Hepatocyte (in vitro differentiated cells): ENCODE measurements at regions not wholly inside any gene's neighbourhood (a gene's known extent, or its start where the extent isn't known, plus 50 kb on each side); places are given as distances from the start of the nearest gene placed in this dataset.

Source experiments
- DNase-seq: peaks from one replicate; pipeline ENCODE4 v3.0.0-alpha.2; 2016; ENCODE audit warnings: low spot score
- H2AFZ ChIP-seq: fragments of 200-600 bp; sonication (generic); 2 replicates; pipeline ENCODE4 v1.6.0; 2016; ENCODE audit warnings: antibody characterized with exemption, mild to moderate bottlenecking
- H3K27ac ChIP-seq: fragments of 200-600 bp; sonication (generic); 2 replicates; pipeline ENCODE4 v1.5.1; 2016; ENCODE audit warnings: mild to moderate bottlenecking
- H3K27me3 ChIP-seq: fragments of 200-600 bp; sonication (generic); 2 replicates; pipeline ENCODE4 v1.6.1; 2016
- H3K36me3 ChIP-seq: fragments of 200-600 bp; sonication (generic); replicated peaks from 2 replicates; pipeline ENCODE4 v1.5.1; 2016; ENCODE audit warnings: low read depth; ENCODE audit not compliant: insufficient read depth
- H3K4me1 ChIP-seq: fragments of 200-600 bp; sonication (generic); 2 replicates; pipeline ENCODE4 v1.5.1; 2016; ENCODE audit warnings: mild to moderate bottlenecking, moderate library complexity; ENCODE audit not compliant: insufficient read depth
- H3K4me2 ChIP-seq: fragments of 200-600 bp; sonication (generic); 2 replicates; pipeline ENCODE4 v1.6.0; 2016
- H3K4me3 ChIP-seq: fragments of 200-600 bp; sonication (generic); 2 replicates; pipeline ENCODE4 v1.5.1; 2016; ENCODE audit warnings: mild to moderate bottlenecking
- H3K79me2 ChIP-seq: fragments of 200-600 bp; sonication (generic); 2 replicates; pipeline ENCODE4 v1.6.0; 2017; ENCODE audit warnings: mild to moderate bottlenecking
- H3K9me2 ChIP-seq: fragments of 200-600 bp; sonication (generic); replicated peaks from 2 replicates; pipeline ENCODE4 v1.6.0; 2017; ENCODE audit warnings: mild to moderate bottlenecking; ENCODE audit not compliant: insufficient read depth
- H3K9me3 ChIP-seq: fragments of 200-600 bp; sonication (generic); 2 replicates; pipeline ENCODE4 v1.5.1; 2016; ENCODE audit warnings: low read depth, mild to moderate bottlenecking
- H4K20me1 ChIP-seq: fragments of 200-600 bp; sonication (generic); 2 replicates; pipeline ENCODE4 v1.6.0; 2016; ENCODE audit warnings: mild to moderate bottlenecking; ENCODE audit not compliant: insufficient read depth, poor library complexity, severe bottlenecking
- EZH2 ChIP-seq: fragments of 200-600 bp; sonication (generic); IDR thresholded peaks from 2 replicates; pipeline ENCODE4 v1.6.1; 2016; ENCODE audit warnings: antibody characterized with exemption, mild to moderate bottlenecking, borderline replicate concordance
- EZH2phosphoT487 ChIP-seq: fragments of 200-600 bp; sonication (generic); IDR thresholded peaks from one replicate; pipeline ENCODE4 v1.6.1; 2018; ENCODE audit warnings: antibody characterized with exemption, mild to moderate bottlenecking, low read depth, moderate library complexity; ENCODE audit not compliant: unreplicated experiment, severe bottlenecking
- WGBS: methylation state at CpG from one replicate; pipeline ENCODE4 v1.1.6; 2016; ENCODE audit warnings: low lambda C conversion rate; ENCODE audit errors: missing lambda C conversion rate; 5-methylcytosine and 5-hydroxymethylcytosine counted together
- TF ChIP-seq, protein P1 (sequence below): fragments of 200-600 bp; sonication (generic); IDR thresholded peaks from 2 replicates; pipeline ENCODE4 v1.5.1; 2016; ENCODE audit warnings: antibody characterized with exemption, mild to moderate bottlenecking; ENCODE audit not compliant: poor library complexity

DNA sequence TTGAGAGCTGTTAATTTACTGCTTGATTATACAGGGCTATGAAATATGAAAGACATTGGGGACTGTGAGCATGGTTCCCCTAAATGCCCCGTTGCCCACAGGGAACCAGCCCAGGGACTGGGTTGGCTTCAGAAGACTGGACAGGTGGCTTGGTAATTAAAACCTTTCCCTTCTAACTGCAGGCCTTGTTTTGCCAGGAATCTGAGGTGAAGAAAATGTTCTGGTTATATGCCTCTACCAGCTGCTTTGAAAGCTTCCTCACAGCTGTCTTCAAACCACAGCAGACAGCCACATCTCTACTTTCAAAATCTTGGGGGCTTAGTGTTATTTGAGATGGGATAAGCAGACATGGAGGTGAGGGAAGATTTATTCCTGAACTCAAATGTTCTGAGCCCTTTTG is 153.3 kb upstream of the SPRY4 start:
- Histone ChIP-seq H3K4me3 (no peak overlapping the region), H3K36me3 (no peaks in the 10 kb centered on the region), H3K4me2 (no peak overlapping the region), H4K20me1 (no peaks in the 10 kb centered on the region), H3K79me2 (no peaks in the 10 kb centered on the region), H3K9me2 (no peaks in the 10 kb centered on the region), H3K4me1 (no peaks in the 10 kb centered on the region), H2AFZ (no peak overlapping the region), H3K27ac (no peak overlapping the region), H3K9me3 (no peaks in the 10 kb centered on the region), H3K27me3 (no peaks in the 10 kb centered on the region)
- TF ChIP-seq, protein P1, sequence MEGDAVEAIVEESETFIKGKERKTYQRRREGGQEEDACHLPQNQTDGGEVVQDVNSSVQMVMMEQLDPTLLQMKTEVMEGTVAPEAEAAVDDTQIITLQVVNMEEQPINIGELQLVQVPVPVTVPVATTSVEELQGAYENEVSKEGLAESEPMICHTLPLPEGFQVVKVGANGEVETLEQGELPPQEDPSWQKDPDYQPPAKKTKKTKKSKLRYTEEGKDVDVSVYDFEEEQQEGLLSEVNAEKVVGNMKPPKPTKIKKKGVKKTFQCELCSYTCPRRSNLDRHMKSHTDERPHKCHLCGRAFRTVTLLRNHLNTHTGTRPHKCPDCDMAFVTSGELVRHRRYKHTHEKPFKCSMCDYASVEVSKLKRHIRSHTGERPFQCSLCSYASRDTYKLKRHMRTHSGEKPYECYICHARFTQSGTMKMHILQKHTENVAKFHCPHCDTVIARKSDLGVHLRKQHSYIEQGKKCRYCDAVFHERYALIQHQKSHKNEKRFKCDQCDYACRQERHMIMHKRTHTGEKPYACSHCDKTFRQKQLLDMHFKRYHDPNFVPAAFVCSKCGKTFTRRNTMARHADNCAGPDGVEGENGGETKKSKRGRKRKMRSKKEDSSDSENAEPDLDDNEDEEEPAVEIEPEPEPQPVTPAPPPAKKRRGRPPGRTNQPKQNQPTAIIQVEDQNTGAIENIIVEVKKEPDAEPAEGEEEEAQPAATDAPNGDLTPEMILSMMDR, result no peak
- no peak for TF ChIP-seq EZH2phosphoT487
- TF ChIP-seq EZH2, result no peak
- WGBS, result 79% methylated on average over 1 of the region's 1 CpG
- no peak for DNase-seq

- no peaks in the 10 kb centered on the region for H3K79me2 ChIP-seq
- H3K9me2 ChIP-seq, result no peaks in the 10 kb centered on the region
- no peaks in the 10 kb centered on the region for H3K9me3 ChIP-seq
- no peaks in the 10 kb centered on the region for H3K27me3 ChIP-seq
- no peaks in the 10 kb centered on the region for H4K20me1 ChIP-seq
- TF ChIP-seq EZH2 (no peak), EZH2phosphoT487 (no peak)
- TF ChIP-seq, protein P1, result no peak
- H3K27ac ChIP-seq, result no peak overlapping the region
- H3K36me3 ChIP-seq, result no peaks in the 10 kb centered on the region
- 39% methylated on average over 2 of the region's 2 CpGs for WGBS
- no peak for DNase-seq
- H3K4me2 ChIP-seq, result no peak overlapping the region
- no peaks in the 10 kb centered on the region for H3K4me1 ChIP-seq
- H2AFZ ChIP-seq, result no peak overlapping the region
- H3K4me3 ChIP-seq, result no peak overlapping the region
Measured at GRCh38 chr5:142475102-142475513, 150.3 kb upstream of the SPRY4 start.

DNA sequence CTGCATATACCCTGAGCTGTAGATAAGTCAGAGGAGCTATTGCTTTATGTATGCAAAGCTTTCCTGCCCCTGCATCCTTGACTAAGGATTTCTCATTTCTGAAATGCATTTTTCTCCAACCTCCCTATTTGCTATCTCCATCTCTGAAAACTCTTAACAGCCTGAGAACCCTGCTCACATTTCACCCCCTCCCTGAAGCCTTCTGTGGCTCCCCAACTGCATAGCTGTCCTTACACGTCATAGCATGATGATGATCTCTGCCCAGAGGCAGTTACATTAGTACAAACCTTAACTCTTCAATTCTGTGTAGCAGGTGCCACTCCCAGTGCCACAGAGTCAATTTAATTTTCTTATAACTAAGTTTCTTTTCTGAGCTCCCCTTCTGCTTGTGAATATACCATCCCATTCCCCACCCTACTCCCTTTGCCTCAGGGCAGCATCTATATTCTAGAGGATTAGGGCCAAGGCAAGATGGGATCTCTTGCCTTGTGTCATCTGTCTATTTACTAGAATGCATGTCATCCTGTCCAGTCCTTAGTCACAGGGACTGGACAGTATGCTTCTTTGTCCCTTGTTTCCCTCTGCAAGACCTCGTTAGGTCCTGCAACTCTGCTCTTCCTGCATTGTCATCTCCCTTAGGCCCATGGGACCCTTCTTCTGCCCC is 149.7 kb upstream of the SPRY4 start:
- Histone ChIP-seq H3K36me3 (no peaks in the 10 kb centered on the region), H3K9me3 (no peaks in the 10 kb centered on the region), H4K20me1 (no peaks in the 10 kb centered on the region), H3K79me2 (no peaks in the 10 kb centered on the region), H3K9me2 (no peaks in the 10 kb centered on the region), H3K4me3 (no peak overlapping the region), H3K4me2 (no peak overlapping the region), H3K27ac (no peak overlapping the region), H3K27me3 (no peaks in the 10 kb centered on the region), H2AFZ (no peak overlapping the region), H3K4me1 (no peaks in the 10 kb centered on the region)
- DNase-seq, result no peak
- 65% methylated on average over 2 of the region's 2 CpGs for WGBS
- TF ChIP-seq EZH2 (no peak), EZH2phosphoT487 (no peak)
- TF ChIP-seq, protein P1, result no peak

DNA sequence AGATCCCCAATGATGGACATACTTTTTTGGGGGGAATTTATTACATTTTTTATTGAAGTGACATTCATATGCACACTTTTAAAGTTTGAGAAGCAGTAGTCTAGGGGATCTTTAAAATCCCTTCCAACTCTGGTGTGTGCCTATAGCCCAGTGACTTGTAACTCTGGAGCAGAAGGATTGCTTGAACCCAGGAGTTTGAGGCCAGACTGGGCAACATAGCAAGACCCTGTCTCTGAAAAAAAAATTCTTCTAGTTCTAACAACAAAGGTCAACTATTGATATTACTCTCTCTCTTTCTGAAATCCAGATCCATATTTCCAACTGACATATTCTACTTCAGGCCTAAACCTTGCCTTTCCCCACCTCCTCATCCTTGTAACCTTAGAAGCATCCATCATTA is 148.2 kb upstream of the SPRY4 start:
- TF ChIP-seq EZH2, result no peak
- TF ChIP-seq EZH2phosphoT487, result no peak
- Histone ChIP-seq H3K9me2 (no peaks in the 10 kb centered on the region), H3K27me3 (no peaks in the 10 kb centered on the region), H3K9me3 (no peaks in the 10 kb centered on the region), H3K36me3 (no peaks in the 10 kb centered on the region), H3K4me2 (no peak overlapping the region), H3K79me2 (no peaks in the 10 kb centered on the region), H4K20me1 (no peaks in the 10 kb centered on the region), H2AFZ (no peak overlapping the region), H3K4me1 (no peaks in the 10 kb centered on the region), H3K27ac (no peak overlapping the region), H3K4me3 (no peak overlapping the region)
- no peak for DNase-seq
